K562 (cell line): ENCODE measurements at regions not wholly inside any gene's neighbourhood (a gene's known extent, or its start where the extent isn't known, plus 50 kb on each side); places are given as distances from the start of the nearest gene placed in this dataset.
A peak's percentile ranks its signal among the peaks of the same experiment; 100 is the strongest.

ENCODE experiments used
- ATAC-seq: fragments of 200-7000 bp; cut with Tn5 transposase; 3 replicates; pipeline ENCODE4 v1.9.1; 2020; ENCODE audit warnings: moderate library complexity
- BruUV-seq: library from RNA; stranded (reverse); fragments of 400-500 nt; replicated peaks from 2 replicates; lab custom pipeline; 2021; lab: Mats Ljungman, UMichigan
- CTCF ChIA-PET: fragments of 300-600 bp; formaldehyde crosslinking; extraction: SDS; loops from one replicate; lab custom pipeline; 2021; ENCODE audit warnings: low intra/inter-chr PET ratio; lab: Yijun Ruan, JAX
- POLR2A ChIA-PET: fragments of 300-600, 350-650 bp; sonication (Branson Sonifier 250); formaldehyde crosslinking; extraction: SDS; loops from one replicate; lab custom pipeline; 2021; ENCODE audit warnings: antibody characterized with exemption, inconsistent platforms; lab: Yijun Ruan, JAX
- DNase-seq, 4 experiments: peaks; one replicate each; pipeline versions ENCODE4 v3.0.0 to v3.0.0-alpha.2; 2011 to 2018; ENCODE audit warnings: low spot score in 3 of 4, mixed read lengths in 3 of 4; ENCODE audit errors: extremely low read depth in 1 of 4
- FAIRE-seq: peaks from 2 replicates; lab custom pipeline; 2011; peaks lifted over from hg19 to GRCh38; lab: Jason Lieb, UNC
- H2AFZ ChIP-seq: 2 replicates; pipeline ENCODE4 v1.6.0; 2011; ENCODE audit warnings: low read depth, low read length, control low read depth, inconsistent platforms
- H3K27ac ChIP-seq: fragments of 200-600 bp; 3 replicates; pipeline ENCODE4 v1.8.0; 2011; ENCODE audit warnings: low read depth, mild to moderate bottlenecking, control low read depth, inconsistent platforms, low read length, moderate library complexity, mixed read lengths; ENCODE audit errors: extremely low read depth
- H3K27me3 ChIP-seq, 2 experiments: fragments of 300-600 bp in 1 of 2; 2 replicates in 1 of 2; 3 replicates in 1 of 2; pipeline versions ENCODE4 v1.6.0 to v1.8.0; 2011; ENCODE audit warnings: inconsistent platforms in 2 of 2, low read length in 2 of 2, mild to moderate bottlenecking in 1 of 2, mixed read lengths in 1 of 2, moderate library complexity in 1 of 2; ENCODE audit not compliant: control insufficient read depth in 2 of 2, insufficient read depth in 2 of 2
- H3K36me3 ChIP-seq: fragments of 300-600 bp; 3 replicates; pipeline ENCODE4 v1.8.0; 2011; ENCODE audit warnings: mild to moderate bottlenecking, low read length, inconsistent platforms; ENCODE audit not compliant: control insufficient read depth, insufficient read depth
- H3K4me1 ChIP-seq, 2 experiments: fragments of 200-600 bp in 1 of 2; replicated peaks in 1 of 2; 2 replicates in 1 of 2; 3 replicates in 1 of 2; pipeline versions ENCODE4 v1.5.1 to v1.8.0; 2011; ENCODE audit warnings: inconsistent platforms in 2 of 2, low read length in 2 of 2, mild to moderate bottlenecking in 1 of 2, mixed read lengths in 1 of 2, moderate library complexity in 1 of 2; ENCODE audit not compliant: control insufficient read depth in 2 of 2, insufficient read depth in 2 of 2
- H3K4me2 ChIP-seq: 2 replicates; pipeline ENCODE4 v1.6.1; 2011; ENCODE audit warnings: low read length, control low read depth, inconsistent platforms, mixed read lengths; ENCODE audit not compliant: insufficient read depth
- H3K4me3 ChIP-seq: fragments of 200-600 bp; sonication (generic), shearing (Covaris generic); 2 replicates; pipeline ENCODE4 v1.5.1; 2016; ENCODE audit warnings: control low read depth, inconsistent platforms
- H3K79me2 ChIP-seq: fragments of 200-600 bp; 3 replicates; pipeline ENCODE4 v1.8.0; 2011; ENCODE audit warnings: low read length, inconsistent platforms; ENCODE audit not compliant: control insufficient read depth, insufficient read depth
- H3K9ac ChIP-seq, 2 experiments: 2 replicates each; pipeline versions ENCODE4 v1.6.0 to v1.6.1; 2011; ENCODE audit warnings: low read depth in 2 of 2, low read length in 2 of 2, control low read depth in 1 of 2, inconsistent platforms in 1 of 2, mild to moderate bottlenecking in 1 of 2, mixed read lengths in 1 of 2; ENCODE audit not compliant: insufficient read depth in 1 of 2
- H3K9me1 ChIP-seq: one replicate; pipeline ENCODE4 v1.6.0; 2011; ENCODE audit warnings: inconsistent platforms, mild to moderate bottlenecking, low read length, moderate library complexity; ENCODE audit not compliant: control insufficient read depth, insufficient read depth
- H3K9me3 ChIP-seq: replicated peaks from 2 replicates; pipeline ENCODE4 v1.5.1; 2011; ENCODE audit warnings: low read depth, low read length, inconsistent platforms; ENCODE audit not compliant: control insufficient read depth, insufficient read depth
- H4K20me1 ChIP-seq: replicated peaks from 2 replicates; pipeline ENCODE4 v1.6.1; 2011; ENCODE audit warnings: low read length, inconsistent platforms, mixed read lengths; ENCODE audit not compliant: control insufficient read depth, insufficient read depth
- CREB3 ChIP-seq: fragments of 450-650 bp; conservative IDR thresholded peaks from 2 replicates; pipeline ENCODE4 v1.6.1; 2016; ENCODE audit warnings: missing genetic modification characterization, low read depth, mild to moderate bottlenecking, missing compliant biosample characterization, moderate library complexity
- FOXA3 ChIP-seq, 2 experiments: fragments of 450-650 bp in 1 of 2; sonication (generic) in 1 of 2; formaldehyde crosslinking; IDR thresholded peaks in 1 of 2; conservative IDR thresholded peaks in 1 of 2; 2 replicates each; pipeline versions ENCODE4 v1.4.0 to v1.8.0; 2020 to 2022; ENCODE audit warnings: mild to moderate bottlenecking in 2 of 2, missing genetic modification reagents in 1 of 2
- HNRNPK ChIP-seq: fragments of 200-400 bp; formaldehyde crosslinking; IDR thresholded peaks from one replicate; pipeline ENCODE4 v1.6.1; 2018; ENCODE audit warnings: mild to moderate bottlenecking, low read depth, low read length; ENCODE audit not compliant: poor library complexity, severe bottlenecking
- KAT8 ChIP-seq: fragments of 450-650 bp; IDR thresholded peaks from 2 replicates; pipeline ENCODE4 v1.6.1; 2016; ENCODE audit warnings: low read depth, mild to moderate bottlenecking
- KLF16 ChIP-seq: IDR thresholded peaks from 2 replicates; pipeline ENCODE4 v1.6.1; 2016; ENCODE audit warnings: antibody characterized with exemption
- MBD2 ChIP-seq: sonication (generic); IDR thresholded peaks from 2 replicates; pipeline ENCODE4 v1.6.1; 2016; ENCODE audit warnings: low read depth, borderline replicate concordance
- PBX2 ChIP-seq, 2 experiments: IDR thresholded peaks in 1 of 2; conservative IDR thresholded peaks in 1 of 2; 2 replicates each; pipeline ENCODE4 v1.6.1; 2016; ENCODE audit warnings: low read depth in 2 of 2, mild to moderate bottlenecking in 1 of 2, missing compliant biosample characterization in 1 of 2, missing genetic modification characterization in 1 of 2, moderate library complexity in 1 of 2
- PHB2 ChIP-seq: fragments of 450-650 bp; IDR thresholded peaks from 2 replicates; pipeline ENCODE4 v1.6.1; 2017; ENCODE audit warnings: low read depth
- PHF21A ChIP-seq: fragments of 450-650 bp; IDR thresholded peaks from 2 replicates; pipeline ENCODE4 v1.6.1; 2017; ENCODE audit warnings: low read depth, borderline replicate concordance
- RBM14 ChIP-seq: fragments of 200-400 bp; formaldehyde crosslinking; IDR thresholded peaks from 2 replicates; pipeline ENCODE4 v1.6.1; 2018; ENCODE audit warnings: low read depth, mild to moderate bottlenecking, low read length, moderate library complexity, borderline replicate concordance; ENCODE audit not compliant: insufficient read depth
- SAP30 ChIP-seq: fragments of 200-600 bp; sonication (generic); IDR thresholded peaks from 2 replicates; pipeline ENCODE4 v1.6.1; 2012; ENCODE audit warnings: borderline replicate concordance, low read depth, mild to moderate bottlenecking, moderate library complexity, low read length, control low read depth, inconsistent platforms; ENCODE audit not compliant: insufficient read depth, poor library complexity, severe bottlenecking
- ZNF217 ChIP-seq: sonication (generic); formaldehyde crosslinking; IDR thresholded peaks from 2 replicates; pipeline ENCODE4 v1.8.0; 2022; ENCODE audit warnings: mild to moderate bottlenecking, missing genetic modification reagents
- WGBS: fragments of 100-300 bp; shearing (Covaris generic); methylation state at CpG from one replicate; pipeline ENCODE4 v1.1.6; 2016; ENCODE audit warnings: low coverage, mixed read lengths; ENCODE audit not compliant: insufficient coverage; ENCODE audit errors: missing lambda C conversion rate; 5-methylcytosine and 5-hydroxymethylcytosine counted together
- in situ Hi-C: fragments of 300-500 bp; cut with MboI; formaldehyde crosslinking; loops from 4 replicates; pipeline ENCODE4 v1.15.0; 2018; ENCODE audit warnings: inconsistent platforms, mixed read lengths
- intact Hi-C: fragments of 100-400 bp; cut with micrococcal nuclease; formaldehyde crosslinking; loops from 2 replicates; pipeline ENCODE4 v1.14.2; 2022
- TF ChIP-seq, protein P1 (sequence below): conservative IDR thresholded peaks from 2 replicates; pipeline ENCODE4 v1.6.1; 2011; ENCODE audit warnings: low read depth, mild to moderate bottlenecking, low read length; ENCODE audit not compliant: control insufficient read depth

DNA sequence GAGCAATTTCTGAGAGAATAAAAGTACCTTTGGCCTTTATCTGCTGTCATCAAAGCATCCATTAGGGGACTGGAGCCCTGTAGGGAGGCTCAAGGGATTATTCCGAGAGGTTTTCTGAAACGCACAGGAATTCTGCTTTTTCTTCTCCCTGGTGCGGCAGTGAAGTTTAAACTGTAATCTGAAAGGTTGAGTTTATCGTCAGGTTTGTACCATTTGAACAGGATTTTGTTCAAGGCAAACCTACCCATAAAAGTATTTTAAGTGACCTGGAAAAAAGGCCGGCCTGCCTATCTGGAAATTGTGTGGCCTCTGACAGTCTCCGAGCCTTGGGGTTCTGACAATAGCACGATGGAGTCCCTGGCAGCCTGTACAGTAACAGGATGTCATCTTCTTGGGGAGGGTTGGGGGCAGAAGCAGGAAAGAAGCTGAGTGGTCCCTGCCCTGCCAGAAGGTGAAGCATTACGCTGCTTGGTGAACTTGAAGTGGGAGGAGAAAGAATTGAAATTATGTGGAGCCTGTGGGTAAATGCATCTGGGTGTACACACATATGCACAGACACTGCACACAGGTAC lies 272.0 kb downstream of the CYRIA start (continued):
- no peak for TF ChIP-seq PHF21A
- no peak for TF ChIP-seq FOXA3 (CRISPR knock-in tag; conservative IDR thresholded peaks at IDR 0.05 in 1 of 2, IDR thresholded peaks at IDR 0.05 in 1 of 2)
- no peak for TF ChIP-seq CREB3 (tag)
- no peak for TF ChIP-seq PHB2
- TF ChIP-seq, protein P1, sequence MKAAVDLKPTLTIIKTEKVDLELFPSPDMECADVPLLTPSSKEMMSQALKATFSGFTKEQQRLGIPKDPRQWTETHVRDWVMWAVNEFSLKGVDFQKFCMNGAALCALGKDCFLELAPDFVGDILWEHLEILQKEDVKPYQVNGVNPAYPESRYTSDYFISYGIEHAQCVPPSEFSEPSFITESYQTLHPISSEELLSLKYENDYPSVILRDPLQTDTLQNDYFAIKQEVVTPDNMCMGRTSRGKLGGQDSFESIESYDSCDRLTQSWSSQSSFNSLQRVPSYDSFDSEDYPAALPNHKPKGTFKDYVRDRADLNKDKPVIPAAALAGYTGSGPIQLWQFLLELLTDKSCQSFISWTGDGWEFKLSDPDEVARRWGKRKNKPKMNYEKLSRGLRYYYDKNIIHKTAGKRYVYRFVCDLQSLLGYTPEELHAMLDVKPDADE = no peak

DNA sequence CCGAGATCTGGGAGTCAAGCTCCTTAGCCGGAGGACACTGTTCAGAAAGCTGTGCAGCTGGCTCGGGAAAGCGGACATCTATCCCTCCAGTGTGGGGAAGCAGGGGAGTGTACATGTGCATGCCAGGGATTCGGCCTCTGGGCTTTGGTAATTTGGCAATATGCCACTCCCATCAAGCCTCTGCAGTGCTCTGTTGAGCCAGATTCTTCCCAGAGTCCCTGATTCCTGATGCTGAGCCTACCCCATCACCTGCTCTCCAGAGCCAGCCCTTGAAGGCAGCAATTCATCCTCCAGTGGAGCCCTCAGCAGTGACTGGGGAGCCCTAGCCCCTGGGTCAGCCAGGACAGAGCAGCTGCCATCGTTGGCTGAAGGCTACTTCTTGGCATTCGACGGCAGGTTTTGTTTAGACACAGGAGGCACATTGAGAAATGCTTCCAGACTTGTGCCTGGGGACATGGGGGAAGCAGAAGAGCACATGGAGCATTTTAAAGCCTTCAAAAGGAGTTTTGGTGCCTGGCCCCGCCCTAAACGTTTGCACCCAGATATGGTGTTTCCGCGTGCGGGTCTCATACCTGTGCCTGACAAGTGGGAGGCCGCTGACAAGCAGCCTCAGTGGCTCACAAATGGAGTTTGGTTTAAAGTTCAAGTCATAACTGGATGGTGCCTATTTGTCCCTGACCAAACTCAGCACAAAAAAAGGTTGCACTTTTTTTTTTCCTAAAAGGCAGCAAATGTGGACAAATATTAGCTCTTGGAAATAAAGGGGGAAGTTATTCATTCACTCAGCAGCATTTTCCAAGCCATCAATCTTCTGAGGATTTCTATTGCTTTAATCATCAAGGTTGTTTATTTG lies 272.8 kb downstream of the CYRIA start:
- 1% methylated on average over 14 of the region's 14 CpGs for WGBS
- ChIA-PET CTCF (no interaction called here), POLR2A (no interaction called here)
- no peak overlapping the region for H3K27ac ChIP-seq
- H4K20me1 ChIP-seq = no peaks in the 10 kb centered on the region
- peaks cover 7 to 12% of the 10 kb centered on the region in 2 experiments; a peak in 3 of 5 replicates for H3K27me3 ChIP-seq
- H3K9me1 ChIP-seq = no peaks in the 10 kb centered on the region
- no peak overlapping the region for H3K4me2 ChIP-seq
- DNase-seq (no peak), ATAC-seq (no peak), FAIRE-seq (no peak)
- in situ Hi-C loops = no loop called here
- H3K4me3 ChIP-seq = no peak overlapping the region
- H3K9ac ChIP-seq = peak overlapping the region in 1 of 2 experiments; percentile 24; a peak in 1 of 4 replicates
- BruUV-seq = no TSS peak
- H3K4me1 ChIP-seq = peaks cover 3% of the 10 kb centered on the region in 2 experiments; a peak in 2 of 5 replicates
- H3K36me3 ChIP-seq = no peaks in the 10 kb centered on the region
- no peak overlapping the region for H2AFZ ChIP-seq
- no peaks in the 10 kb centered on the region for H3K79me2 ChIP-seq
- intact Hi-C loops = no loop called here
- no peaks in the 10 kb centered on the region for H3K9me3 ChIP-seq
- TF ChIP-seq HNRNPK (no peak), MBD2 (no peak), ZNF217 (CRISPR knock-in tag) (no peak), SAP30 (no peak), RBM14 (no peak), PBX2 (CRISPR knock-in tag; IDR thresholded peaks at IDR 0.05; ENCODE audit: low read depth) (no peak), PBX2 (tag; conservative IDR thresholded peaks at IDR 0.05; ENCODE audit: low read depth) (no peak), KLF16 (no peak), KAT8 (no peak)
